ENCODE measurements at regions not wholly inside any gene's neighbourhood (a gene's known extent, or its start where the extent isn't known, plus 50 kb on each side); places are given as distances from the start of the nearest gene placed in this dataset.

DNA sequence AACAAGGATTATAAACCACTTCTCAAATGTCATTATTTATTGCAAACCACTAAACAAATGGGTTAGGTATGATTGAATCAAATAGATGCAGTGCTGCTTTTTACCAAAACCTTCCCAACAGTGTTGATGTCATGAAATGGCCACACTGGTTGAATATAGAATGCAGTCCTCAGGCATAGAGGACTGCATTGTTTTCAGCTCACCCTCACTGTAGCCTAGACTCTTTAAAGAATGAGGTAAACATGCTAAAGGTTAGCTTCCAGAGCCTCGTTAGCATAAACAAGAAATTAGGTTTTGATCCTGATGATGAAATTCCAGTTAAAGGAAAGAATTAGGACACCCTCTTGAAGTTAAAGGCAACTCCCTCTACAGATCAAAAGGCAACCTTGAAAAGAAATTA, 224.3 kb downstream of the ALDH8A1 start:
- TF ChIP-seq, protein P1, sequence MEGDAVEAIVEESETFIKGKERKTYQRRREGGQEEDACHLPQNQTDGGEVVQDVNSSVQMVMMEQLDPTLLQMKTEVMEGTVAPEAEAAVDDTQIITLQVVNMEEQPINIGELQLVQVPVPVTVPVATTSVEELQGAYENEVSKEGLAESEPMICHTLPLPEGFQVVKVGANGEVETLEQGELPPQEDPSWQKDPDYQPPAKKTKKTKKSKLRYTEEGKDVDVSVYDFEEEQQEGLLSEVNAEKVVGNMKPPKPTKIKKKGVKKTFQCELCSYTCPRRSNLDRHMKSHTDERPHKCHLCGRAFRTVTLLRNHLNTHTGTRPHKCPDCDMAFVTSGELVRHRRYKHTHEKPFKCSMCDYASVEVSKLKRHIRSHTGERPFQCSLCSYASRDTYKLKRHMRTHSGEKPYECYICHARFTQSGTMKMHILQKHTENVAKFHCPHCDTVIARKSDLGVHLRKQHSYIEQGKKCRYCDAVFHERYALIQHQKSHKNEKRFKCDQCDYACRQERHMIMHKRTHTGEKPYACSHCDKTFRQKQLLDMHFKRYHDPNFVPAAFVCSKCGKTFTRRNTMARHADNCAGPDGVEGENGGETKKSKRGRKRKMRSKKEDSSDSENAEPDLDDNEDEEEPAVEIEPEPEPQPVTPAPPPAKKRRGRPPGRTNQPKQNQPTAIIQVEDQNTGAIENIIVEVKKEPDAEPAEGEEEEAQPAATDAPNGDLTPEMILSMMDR (conservative IDR thresholded peaks at IDR 0.05) = no peak
- TF ChIP-seq EZH2 (IDR thresholded peaks at IDR 0.05; ENCODE audit: low read depth) = no peak
